ENCODE measurements at regions not wholly inside any gene's neighbourhood (a gene's known extent, or its start where the extent isn't known, plus 50 kb on each side); places are given as distances from the start of the nearest gene placed in this dataset.

- TF ChIP-seq CTCF (IDR thresholded peaks at IDR 0.05): no peak
- no peak for DNase-seq
- Mint-ChIP-seq H3K27ac (no peak overlapping the region), H3K4me3 (no peak overlapping the region), H3K36me3 (ENCODE audit: low read depth) (no peaks in the 10 kb centered on the region), H3K4me1 (ENCODE audit: low read depth) (no peaks in the 10 kb centered on the region), H3K9me3 (no peaks in the 10 kb centered on the region), H3K27me3 (ENCODE audit: insufficient read depth) (no peaks in the 10 kb centered on the region)
Measured at GRCh38 chrX:116667346-116668134, 204.8 kb upstream of the CT83 start.

- Mint-ChIP-seq H3K4me3 (no peak overlapping the region), H3K4me1 (ENCODE audit: low read depth) (no peaks in the 10 kb centered on the region), H3K27ac (no peak overlapping the region), H3K36me3 (ENCODE audit: low read depth) (no peaks in the 10 kb centered on the region), H3K27me3 (ENCODE audit: insufficient read depth) (no peaks in the 10 kb centered on the region), H3K9me3 (no peaks in the 10 kb centered on the region; the same call in 1 of the 2 replicates)
- no peak for DNase-seq
- no peak for TF ChIP-seq CTCF (IDR thresholded peaks at IDR 0.05)
Measured at GRCh38 chrX:116657071-116657470, 194.3 kb upstream of the CT83 start.

- Mint-ChIP-seq H3K4me3 (no peak overlapping the region), H3K36me3 (ENCODE audit: low read depth) (no peaks in the 10 kb centered on the region), H3K9me3 (peaks cover 12% of the 10 kb centered on the region), H3K27me3 (ENCODE audit: insufficient read depth) (no peaks in the 10 kb centered on the region; the same call in 1 of the 2 replicates), H3K27ac (no peak overlapping the region), H3K4me1 (ENCODE audit: low read depth) (no peaks in the 10 kb centered on the region)
- TF ChIP-seq CTCF (IDR thresholded peaks at IDR 0.05): no peak
- no peak for DNase-seq
Measured at GRCh38 chrX:116628464-116628863, 165.7 kb upstream of the CT83 start.

- Mint-ChIP-seq H3K27me3 (ENCODE audit: insufficient read depth) (no peaks in the 10 kb centered on the region; the same call in 1 of the 2 replicates), H3K4me3 (no peak overlapping the region), H3K27ac (no peak overlapping the region), H3K9me3 (peaks cover 6% of the 10 kb centered on the region), H3K4me1 (ENCODE audit: low read depth) (no peaks in the 10 kb centered on the region), H3K36me3 (ENCODE audit: low read depth) (no peaks in the 10 kb centered on the region)
- no peak for DNase-seq
- TF ChIP-seq CTCF (IDR thresholded peaks at IDR 0.05): no peak
Measured at GRCh38 chrX:116618546-116618945, 155.8 kb upstream of the CT83 start.

DNA sequence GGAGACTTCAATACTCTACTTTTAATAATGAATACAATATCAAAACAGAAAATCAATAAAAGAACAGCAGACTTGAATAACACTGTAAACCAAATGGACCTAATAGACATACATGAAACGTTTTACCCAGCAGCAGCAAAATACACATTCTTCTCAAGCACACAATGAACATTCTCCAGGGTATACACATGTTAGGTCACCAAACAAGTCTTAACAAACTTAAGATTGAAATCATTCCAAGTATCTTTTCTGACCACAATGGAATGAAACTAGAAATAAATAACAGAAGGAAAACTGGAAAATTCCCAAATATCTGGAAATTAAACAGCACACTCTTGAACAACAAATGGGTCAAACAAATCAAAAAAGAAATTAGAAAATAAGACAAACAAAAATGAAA is 145.0 kb upstream of the CT83 start:
- no peak for TF ChIP-seq CTCF (IDR thresholded peaks at IDR 0.05)
- Mint-ChIP-seq H3K27ac (no peak overlapping the region), H3K4me1 (ENCODE audit: low read depth) (no peaks in the 10 kb centered on the region), H3K4me3 (no peak overlapping the region), H3K27me3 (ENCODE audit: insufficient read depth) (no peaks in the 10 kb centered on the region), H3K9me3 (peaks cover 6% of the 10 kb centered on the region), H3K36me3 (ENCODE audit: low read depth) (no peaks in the 10 kb centered on the region)
- no peak for DNase-seq
